H1 (cell line): ENCODE measurements at regions not wholly inside any gene's neighbourhood (a gene's known extent, or its start where the extent isn't known, plus 50 kb on each side); places are given as distances from the start of the nearest gene placed in this dataset.

Source experiments
- ATF3 ChIP-seq: IDR thresholded peaks from 2 replicates; pipeline ENCODE4 v1.6.1; 2011; ENCODE audit warnings: low read depth, mild to moderate bottlenecking, low read length; ENCODE audit not compliant: insufficient read depth
- CHD1 ChIP-seq: IDR thresholded peaks from 2 replicates; pipeline ENCODE4 v1.6.1; 2012; ENCODE audit warnings: low read depth, low read length, improper control_type of control experiment
- CHD2 ChIP-seq: IDR thresholded peaks from 2 replicates; pipeline ENCODE4 v1.6.1; 2012; ENCODE audit warnings: low read length, improper control_type of control experiment
- CHD7 ChIP-seq: fragments of 300-600 bp; sonication (generic); IDR thresholded peaks from 2 replicates; pipeline ENCODE4 v1.7.1; 2012; ENCODE audit warnings: low read length, moderate library complexity, mild to moderate bottlenecking, inconsistent platforms; ENCODE audit not compliant: insufficient replicate concordance
- CTCF ChIP-seq, 3 experiments: IDR thresholded peaks; 1 replicate in 2 of 3; 2 replicates in 1 of 3; pipeline versions ENCODE4 v1.5.1 to v1.6.1; 2011; ENCODE audit warnings: low read length in 3 of 3, mild to moderate bottlenecking in 3 of 3, inconsistent platforms in 2 of 3, low read depth in 1 of 3, moderate library complexity in 1 of 3; ENCODE audit not compliant: insufficient read depth in 1 of 3; ENCODE audit errors: control extremely low read depth in 1 of 3
- GTF2F1 ChIP-seq: IDR thresholded peaks from 2 replicates; pipeline ENCODE4 v1.6.1; 2012; ENCODE audit warnings: low read depth, low read length, improper control_type of control experiment, borderline replicate concordance
- KDM1A ChIP-seq: fragments of 200-600, 300-600 bp; sonication (generic); IDR thresholded peaks from 2 replicates; pipeline ENCODE4 v1.7.1; 2016; ENCODE audit warnings: mild to moderate bottlenecking, low read length, borderline replicate concordance
- KDM5A ChIP-seq: fragments of 200-600 bp; IDR thresholded peaks from 2 replicates; pipeline ENCODE4 v1.7.1; 2012; ENCODE audit warnings: mild to moderate bottlenecking, low read length, inconsistent platforms, mixed read lengths
- SAP30 ChIP-seq: fragments of 300-600 bp; sonication (generic); IDR thresholded peaks from 2 replicates; pipeline ENCODE4 v1.7.1; 2012; ENCODE audit warnings: low read length, moderate library complexity, mild to moderate bottlenecking, inconsistent platforms; ENCODE audit not compliant: insufficient read depth, insufficient replicate concordance

DNA sequence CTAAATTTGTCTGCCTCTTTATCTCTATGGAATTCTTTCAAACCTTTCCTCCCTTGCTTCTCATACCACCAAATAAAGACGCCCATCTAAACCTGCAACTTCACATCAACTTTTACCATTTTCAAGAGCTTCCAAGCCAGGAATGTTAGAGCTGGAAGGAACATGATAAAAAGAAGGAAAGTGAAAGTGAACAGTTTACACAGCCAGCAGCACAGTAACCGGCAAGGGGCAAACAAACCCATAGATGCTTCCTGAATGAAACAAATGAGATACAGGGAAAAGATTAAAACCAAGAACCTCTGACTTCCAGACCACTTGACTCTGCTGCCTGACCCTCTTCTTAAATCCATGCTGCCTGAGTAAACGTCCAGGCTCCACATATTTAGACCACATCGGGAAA lies 231.1 kb upstream of the CA10 start (continued):
- TF ChIP-seq CHD7 (no peak), CTCF (IDR thresholded peaks at IDR 0.05; ENCODE audit: control extremely low read depth in 1 of 3, insufficient read depth in 1 of 3, low read depth in 1 of 3, low read length in 3 of 3) (no peak), ATF3 (no peak), SAP30 (no peak), KDM1A (no peak), KDM5A (no peak), GTF2F1 (no peak), CHD2 (no peak), CHD1 (no peak)
